OCI-LY3 (cell line): ENCODE measurements at regions not wholly inside any gene's neighbourhood (a gene's known extent, or its start where the extent isn't known, plus 50 kb on each side); places are given as distances from the start of the nearest gene placed in this dataset.

Experiments
- EZH2phosphoT487 ChIP-seq: fragments of 200-600 bp; shearing (Covaris generic); IDR thresholded peaks from 2 replicates; pipeline ENCODE4 v1.6.1; 2018; ENCODE audit warnings: antibody characterized with exemption, mixed run types, low read depth
- TF ChIP-seq, protein P1 (sequence below): fragments of 200-600, 300-600 bp; sonication (generic); IDR thresholded peaks from 2 replicates; pipeline ENCODE4 v1.5.1; 2014; ENCODE audit warnings: antibody characterized with exemption, low read length, low read depth

DNA sequence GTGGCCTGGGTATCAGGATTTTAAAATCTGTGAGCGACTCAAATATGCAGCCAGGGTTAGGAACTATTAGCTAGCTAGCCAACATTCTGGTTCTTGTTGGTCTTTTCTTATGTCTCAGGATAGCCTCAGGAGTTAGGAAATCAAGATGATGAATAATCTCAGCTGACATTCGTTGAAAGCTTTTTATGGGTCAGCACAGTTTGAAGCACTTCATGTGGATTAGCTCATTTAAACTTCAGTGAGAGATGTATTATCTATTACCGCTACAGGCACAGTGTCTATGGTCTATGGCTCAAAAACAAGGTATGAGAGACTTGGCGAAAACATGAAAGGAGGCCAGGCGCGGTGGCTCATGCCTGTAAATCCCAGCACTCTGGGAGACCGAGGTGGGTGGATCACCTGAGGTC is 187.5 kb upstream of the THRB start:
- TF ChIP-seq, protein P1, sequence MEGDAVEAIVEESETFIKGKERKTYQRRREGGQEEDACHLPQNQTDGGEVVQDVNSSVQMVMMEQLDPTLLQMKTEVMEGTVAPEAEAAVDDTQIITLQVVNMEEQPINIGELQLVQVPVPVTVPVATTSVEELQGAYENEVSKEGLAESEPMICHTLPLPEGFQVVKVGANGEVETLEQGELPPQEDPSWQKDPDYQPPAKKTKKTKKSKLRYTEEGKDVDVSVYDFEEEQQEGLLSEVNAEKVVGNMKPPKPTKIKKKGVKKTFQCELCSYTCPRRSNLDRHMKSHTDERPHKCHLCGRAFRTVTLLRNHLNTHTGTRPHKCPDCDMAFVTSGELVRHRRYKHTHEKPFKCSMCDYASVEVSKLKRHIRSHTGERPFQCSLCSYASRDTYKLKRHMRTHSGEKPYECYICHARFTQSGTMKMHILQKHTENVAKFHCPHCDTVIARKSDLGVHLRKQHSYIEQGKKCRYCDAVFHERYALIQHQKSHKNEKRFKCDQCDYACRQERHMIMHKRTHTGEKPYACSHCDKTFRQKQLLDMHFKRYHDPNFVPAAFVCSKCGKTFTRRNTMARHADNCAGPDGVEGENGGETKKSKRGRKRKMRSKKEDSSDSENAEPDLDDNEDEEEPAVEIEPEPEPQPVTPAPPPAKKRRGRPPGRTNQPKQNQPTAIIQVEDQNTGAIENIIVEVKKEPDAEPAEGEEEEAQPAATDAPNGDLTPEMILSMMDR: no peak
- TF ChIP-seq EZH2phosphoT487: no peak
